DOHH2 (cell line): ENCODE measurements at regions not wholly inside any gene's neighbourhood (a gene's known extent, or its start where the extent isn't known, plus 50 kb on each side); places are given as distances from the start of the nearest gene placed in this dataset.

ENCODE experiments used
- H3F3A ChIP-seq: fragments of 200-600 bp; sonication (generic), shearing (Covaris generic); 2 replicates; pipeline ENCODE4 v1.6.0; 2016; ENCODE audit warnings: antibody characterized with exemption, mild to moderate bottlenecking; ENCODE audit not compliant: control insufficient read depth, insufficient read depth
- H3K27ac ChIP-seq: fragments of 200-600 bp; sonication (generic); 2 replicates; pipeline ENCODE4 v1.5.1; 2014; ENCODE audit warnings: low read depth, mild to moderate bottlenecking, low read length, moderate library complexity
- H3K27me3 ChIP-seq: fragments of 200-600 bp; sonication (generic); 2 replicates; pipeline ENCODE4 v1.6.1; 2014; ENCODE audit warnings: mild to moderate bottlenecking, low read length, mixed read lengths; ENCODE audit not compliant: control insufficient read depth
- H3K36me3 ChIP-seq: fragments of 200-600 bp; sonication (generic); 2 replicates; pipeline ENCODE4 v1.6.1; 2014; ENCODE audit warnings: mild to moderate bottlenecking, low read length, moderate library complexity, mixed read lengths; ENCODE audit not compliant: control insufficient read depth
- H3K4me1 ChIP-seq: fragments of 200-600 bp; sonication (generic); 2 replicates; pipeline ENCODE4 v1.6.1; 2014; ENCODE audit warnings: mild to moderate bottlenecking, low read length, mixed read lengths; ENCODE audit not compliant: control insufficient read depth
- H3K4me2 ChIP-seq: fragments of 200-600 bp; sonication (generic); 2 replicates; pipeline ENCODE4 v1.6.0; 2014; ENCODE audit warnings: mild to moderate bottlenecking, low read length, moderate library complexity
- H3K4me3 ChIP-seq: fragments of 200-600 bp; sonication (generic); 2 replicates; pipeline ENCODE4 v1.5.1; 2014; ENCODE audit warnings: mild to moderate bottlenecking, low read length, mixed read lengths
- H3K79me2 ChIP-seq: fragments of 200-600 bp; sonication (generic); 2 replicates; pipeline ENCODE4 v1.6.1; 2014; ENCODE audit warnings: mild to moderate bottlenecking, low read length, mixed read lengths; ENCODE audit not compliant: control insufficient read depth
- H3K9me2 ChIP-seq: fragments of 200-600 bp; sonication (generic); replicated peaks from 2 replicates; pipeline ENCODE4 v1.6.1; 2014; ENCODE audit warnings: mild to moderate bottlenecking, low read length, mixed read lengths; ENCODE audit not compliant: control insufficient read depth
- H3K9me3 ChIP-seq: fragments of 200-600 bp; sonication (generic); 2 replicates; pipeline ENCODE4 v1.6.1; 2014; ENCODE audit warnings: antibody characterized with exemption, low read length, mixed read lengths; ENCODE audit not compliant: control insufficient read depth, insufficient read depth
- H4K20me1 ChIP-seq: fragments of 200-600 bp; sonication (generic); 2 replicates; pipeline ENCODE4 v1.6.0; 2014; ENCODE audit warnings: low read depth, mild to moderate bottlenecking, antibody characterized with exemption, low read length, moderate library complexity; ENCODE audit not compliant: control insufficient read depth, insufficient read depth
- EZH2phosphoT487 ChIP-seq: fragments of 200-600 bp; sonication (generic); IDR thresholded peaks from 2 replicates; pipeline ENCODE4 v1.6.1; 2017; ENCODE audit warnings: borderline replicate concordance, mild to moderate bottlenecking, antibody characterized with exemption, low read length, moderate library complexity, mixed read lengths
- TF ChIP-seq, protein P1 (sequence below): fragments of 200-600 bp; sonication (generic); IDR thresholded peaks from one replicate; pipeline ENCODE4 v1.5.1; 2014; ENCODE audit warnings: antibody characterized with exemption, mild to moderate bottlenecking, low read depth, low read length; ENCODE audit not compliant: poor library complexity, severe bottlenecking

DNA sequence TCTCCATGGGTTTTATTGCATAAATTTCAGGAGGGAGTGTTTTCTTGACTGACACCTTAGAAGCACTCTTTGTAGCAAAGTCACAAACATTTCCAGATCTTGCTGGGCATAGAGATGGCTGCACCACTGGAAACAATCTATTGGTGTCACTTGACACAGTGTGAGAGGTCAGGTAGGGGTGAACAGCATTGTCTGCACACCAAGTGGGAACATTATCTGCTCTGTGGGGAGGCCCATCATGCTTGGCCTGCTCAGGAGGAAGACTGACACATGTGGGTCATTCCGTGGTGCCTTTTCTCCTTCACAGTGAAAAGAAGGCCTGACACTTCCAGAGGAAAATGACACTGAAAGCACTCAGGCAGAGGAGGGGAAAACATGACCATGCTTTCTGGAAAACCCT is 149.9 kb upstream of the GALNT15 start:
- no peaks in the 10 kb centered on the region for H3K4me1 ChIP-seq
- H4K20me1 ChIP-seq, result no peaks in the 10 kb centered on the region
- H3K9me3 ChIP-seq, result no peaks in the 10 kb centered on the region; the same call in 1 of the 2 replicates
- H3K79me2 ChIP-seq, result no peaks in the 10 kb centered on the region
- no peaks in the 10 kb centered on the region for H3K36me3 ChIP-seq
- H3K9me2 ChIP-seq, result no peaks in the 10 kb centered on the region
- no peak overlapping the region for H3K27ac ChIP-seq
- no peaks in the 10 kb centered on the region for H3F3A ChIP-seq
- TF ChIP-seq EZH2phosphoT487, result no peak
- TF ChIP-seq, protein P1, sequence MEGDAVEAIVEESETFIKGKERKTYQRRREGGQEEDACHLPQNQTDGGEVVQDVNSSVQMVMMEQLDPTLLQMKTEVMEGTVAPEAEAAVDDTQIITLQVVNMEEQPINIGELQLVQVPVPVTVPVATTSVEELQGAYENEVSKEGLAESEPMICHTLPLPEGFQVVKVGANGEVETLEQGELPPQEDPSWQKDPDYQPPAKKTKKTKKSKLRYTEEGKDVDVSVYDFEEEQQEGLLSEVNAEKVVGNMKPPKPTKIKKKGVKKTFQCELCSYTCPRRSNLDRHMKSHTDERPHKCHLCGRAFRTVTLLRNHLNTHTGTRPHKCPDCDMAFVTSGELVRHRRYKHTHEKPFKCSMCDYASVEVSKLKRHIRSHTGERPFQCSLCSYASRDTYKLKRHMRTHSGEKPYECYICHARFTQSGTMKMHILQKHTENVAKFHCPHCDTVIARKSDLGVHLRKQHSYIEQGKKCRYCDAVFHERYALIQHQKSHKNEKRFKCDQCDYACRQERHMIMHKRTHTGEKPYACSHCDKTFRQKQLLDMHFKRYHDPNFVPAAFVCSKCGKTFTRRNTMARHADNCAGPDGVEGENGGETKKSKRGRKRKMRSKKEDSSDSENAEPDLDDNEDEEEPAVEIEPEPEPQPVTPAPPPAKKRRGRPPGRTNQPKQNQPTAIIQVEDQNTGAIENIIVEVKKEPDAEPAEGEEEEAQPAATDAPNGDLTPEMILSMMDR, result no peak
- no peak overlapping the region for H3K4me3 ChIP-seq
- H3K4me2 ChIP-seq, result no peak overlapping the region
- 0 out of 2 replicates have a peak, but pooled peaks cover 2% of the 10 kb centered on the region for H3K27me3 ChIP-seq

GRCh38 chr3:16026753-16027152 is 147.7 kb upstream of the GALNT15 start:
- no peak overlapping the region for H3K27ac ChIP-seq
- H3K36me3 ChIP-seq, result no peaks in the 10 kb centered on the region
- H3K9me2 ChIP-seq, result no peaks in the 10 kb centered on the region
- no peaks in the 10 kb centered on the region; the same call in 1 of the 2 replicates for H3K9me3 ChIP-seq
- no peaks in the 10 kb centered on the region for H3F3A ChIP-seq
- no peak overlapping the region for H3K4me3 ChIP-seq
- no peaks in the 10 kb centered on the region for H4K20me1 ChIP-seq
- H3K4me1 ChIP-seq, result no peaks in the 10 kb centered on the region
- no peak for TF ChIP-seq EZH2phosphoT487
- TF ChIP-seq, protein P1, result no peak
- 0 out of 2 replicates have a peak, but pooled peaks cover 2% of the 10 kb centered on the region for H3K27me3 ChIP-seq
- no peaks in the 10 kb centered on the region for H3K79me2 ChIP-seq
- H3K4me2 ChIP-seq, result no peak overlapping the region

DNA sequence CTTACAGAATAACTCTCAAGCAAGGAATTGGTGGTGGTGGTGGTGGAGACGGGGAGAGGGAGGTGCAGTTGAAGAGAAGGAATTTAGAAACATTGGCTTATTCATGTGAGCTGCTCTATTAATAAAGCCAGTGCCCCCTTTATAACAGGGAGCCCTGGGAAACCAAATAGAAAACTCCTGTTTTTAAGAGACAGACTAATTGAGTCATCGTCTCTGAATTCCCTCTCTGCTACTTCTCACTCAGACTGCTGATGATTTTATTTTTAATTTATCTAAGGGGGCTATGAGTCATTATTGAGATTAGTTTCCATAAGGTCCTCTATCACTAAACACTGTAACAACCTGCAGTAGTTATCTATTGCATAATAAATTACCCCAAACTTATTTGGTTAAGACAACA is 145.9 kb upstream of the GALNT15 start:
- no peaks in the 10 kb centered on the region for H3K79me2 ChIP-seq
- TF ChIP-seq EZH2phosphoT487, result no peak
- TF ChIP-seq, protein P1, result no peak

More for the DNA sequence above, 145.9 kb upstream of the GALNT15 start:
- H3K27ac ChIP-seq, result no peak overlapping the region
- H3K4me3 ChIP-seq, result no peak overlapping the region
- no peaks in the 10 kb centered on the region; the same call in 1 of the 2 replicates for H3K9me3 ChIP-seq
- no peaks in the 10 kb centered on the region for H3F3A ChIP-seq
- no peaks in the 10 kb centered on the region for H4K20me1 ChIP-seq
- H3K4me1 ChIP-seq, result no peaks in the 10 kb centered on the region
- H3K4me2 ChIP-seq, result no peak overlapping the region
- no peaks in the 10 kb centered on the region for H3K9me2 ChIP-seq
- H3K36me3 ChIP-seq, result no peaks in the 10 kb centered on the region
- 0 out of 2 replicates have a peak, but pooled peaks cover 2% of the 10 kb centered on the region for H3K27me3 ChIP-seq
